ENCODE measurements at regions not wholly inside any gene's neighbourhood (a gene's known extent, or its start where the extent isn't known, plus 50 kb on each side); places are given as distances from the start of the nearest gene placed in this dataset.

GRCh38 chr17:34107019-34107418, 148.1 kb upstream of the CCL2 start:
- H4K5ac ChIP-seq (ENCODE audit: low read depth, low read length): no peak overlapping the region
- H3K4ac ChIP-seq (ENCODE audit: low read depth, low read length): no peak overlapping the region
- no peak overlapping the region for H2AFZ ChIP-seq (replicated peaks; ENCODE audit: low read length, poor library complexity)
- H3K36me3 ChIP-seq (ENCODE audit: control insufficient read depth, insufficient read depth, low read length): no peaks in the 10 kb centered on the region
- dilution Hi-C loops (cut with HindIII; ENCODE audit: low sequenced_read_pairs, unreplicated experiment) (no loop called here), intact Hi-C loops (cut with micrococcal nuclease) (no loop called here), in situ Hi-C loops (cut with MboI; ENCODE audit: low sequenced_read_pairs) (no loop called here)
- no peak overlapping the region for H3K9ac ChIP-seq (ENCODE audit: low read depth, low read length)
- DNase-seq (no peak), ATAC-seq (ENCODE audit: low read depth) (no peak)
- H3K4me1 ChIP-seq (ENCODE audit: control insufficient read depth, insufficient read depth, low read length): no peaks in the 10 kb centered on the region
- POLR2A ChIA-PET (ENCODE audit: unreplicated experiment): no interaction called here
- no peaks in the 10 kb centered on the region for H3K27me3 ChIP-seq (ENCODE audit: control insufficient read depth, insufficient read depth, low read length)
- H4K8ac ChIP-seq (ENCODE audit: low read depth in 2 of 2, low read length in 2 of 2): no peak overlapping the region
- no peaks in the 10 kb centered on the region for H3K79me1 ChIP-seq (ENCODE audit: low read depth in 1 of 2, low read length in 2 of 2)
- H2BK15ac ChIP-seq (ENCODE audit: low read depth, low read length): no peak overlapping the region
- TF ChIP-seq RCOR1 (IDR thresholded peaks at IDR 0.05; ENCODE audit: insufficient replicate concordance, low read length) (no peak), ELK1 (IDR thresholded peaks at IDR 0.05; ENCODE audit: borderline replicate concordance, low read depth, low read length) (no peak), FOS (IDR thresholded peaks at IDR 0.05; ENCODE audit: low read depth, low read length) (no peak), CEBPB (IDR thresholded peaks at IDR 0.05; ENCODE audit: low read depth, low read length) (no peak), SMC3 (IDR thresholded peaks at IDR 0.05; ENCODE audit: low read depth, low read length) (no peak), RFX5 (IDR thresholded peaks at IDR 0.05; ENCODE audit: low read depth, low read length) (no peak), BHLHE40 (IDR thresholded peaks at IDR 0.05; ENCODE audit: low read depth, low read length) (no peak), NFE2L2 (IDR thresholded peaks at IDR 0.05; ENCODE audit: low read depth, low read length) (no peak)
- H3K23ac ChIP-seq (ENCODE audit: low read depth, low read length): no peak overlapping the region
- H2BK5ac ChIP-seq (ENCODE audit: low read depth, low read length, poor library complexity, severe bottlenecking): no peak overlapping the region
- CTCF ChIA-PET: interaction anchor here (0.6 kb wide), 1 partner anchor 435 kb away, joined by 3 read pairs; no protein-coding TSS in a partner anchor
- no peak overlapping the region for H2AK5ac ChIP-seq (ENCODE audit: low read depth, low read length)
- no peak overlapping the region for H3K18ac ChIP-seq (ENCODE audit: low read depth, low read length)
- H3K9me3 ChIP-seq (ENCODE audit: control insufficient read depth, insufficient read depth, low read length): no peaks in the 10 kb centered on the region
- no peak overlapping the region for H2BK120ac ChIP-seq (ENCODE audit: low read depth, low read length)
- WGBS, 2 experiments (ENCODE audit: extremely low coverage in 2 of 2, insufficient read length in 1 of 2): no CpG with 5 or more reads among the region's 2 CpGs
- H3K9me1 ChIP-seq (ENCODE audit: insufficient read depth, low read length): no peaks in the 10 kb centered on the region
- no peak overlapping the region for H3K4me2 ChIP-seq (ENCODE audit: low read depth, low read length)
- no TSS peak for BruUV-seq (replicated peaks)
- no peaks in the 10 kb centered on the region for H4K20me1 ChIP-seq (ENCODE audit: insufficient read depth, low read length)
- H3K27ac ChIP-seq (ENCODE audit: insufficient read depth, low read length): no peak overlapping the region
- no peak overlapping the region for H2BK20ac ChIP-seq (ENCODE audit: low read depth, low read length)
- H3K56ac ChIP-seq (ENCODE audit: extremely low read depth, insufficient read depth, low read length): no peak overlapping the region
- no peak overlapping the region for H3K14ac ChIP-seq (replicated peaks; ENCODE audit: low read depth, low read length)
- H3K4me3 ChIP-seq (ENCODE audit: insufficient read depth, low read depth, low read length): no peak overlapping the region
- H2AK9ac ChIP-seq (replicated peaks; ENCODE audit: low read depth, low read length, poor library complexity): no peak overlapping the region
- H4K91ac ChIP-seq (ENCODE audit: insufficient read depth, low read depth, low read length): no peak overlapping the region

Data from IMR-90 (cell line).